ENCODE measurements at regions not wholly inside any gene's neighbourhood (a gene's known extent, or its start where the extent isn't known, plus 50 kb on each side); places are given as distances from the start of the nearest gene placed in this dataset.

GRCh38 chr1:79648126-79648525 is 641.6 kb upstream of the ADGRL4 start:
- TF ChIP-seq EZH2 (optimal IDR thresholded peaks at IDR 0.05; ENCODE audit: low read depth, low read length) (no peak), EZH2phosphoT487 (IDR thresholded peaks at IDR 0.05; ENCODE audit: low read length) (no peak)
- TF ChIP-seq, protein P1, sequence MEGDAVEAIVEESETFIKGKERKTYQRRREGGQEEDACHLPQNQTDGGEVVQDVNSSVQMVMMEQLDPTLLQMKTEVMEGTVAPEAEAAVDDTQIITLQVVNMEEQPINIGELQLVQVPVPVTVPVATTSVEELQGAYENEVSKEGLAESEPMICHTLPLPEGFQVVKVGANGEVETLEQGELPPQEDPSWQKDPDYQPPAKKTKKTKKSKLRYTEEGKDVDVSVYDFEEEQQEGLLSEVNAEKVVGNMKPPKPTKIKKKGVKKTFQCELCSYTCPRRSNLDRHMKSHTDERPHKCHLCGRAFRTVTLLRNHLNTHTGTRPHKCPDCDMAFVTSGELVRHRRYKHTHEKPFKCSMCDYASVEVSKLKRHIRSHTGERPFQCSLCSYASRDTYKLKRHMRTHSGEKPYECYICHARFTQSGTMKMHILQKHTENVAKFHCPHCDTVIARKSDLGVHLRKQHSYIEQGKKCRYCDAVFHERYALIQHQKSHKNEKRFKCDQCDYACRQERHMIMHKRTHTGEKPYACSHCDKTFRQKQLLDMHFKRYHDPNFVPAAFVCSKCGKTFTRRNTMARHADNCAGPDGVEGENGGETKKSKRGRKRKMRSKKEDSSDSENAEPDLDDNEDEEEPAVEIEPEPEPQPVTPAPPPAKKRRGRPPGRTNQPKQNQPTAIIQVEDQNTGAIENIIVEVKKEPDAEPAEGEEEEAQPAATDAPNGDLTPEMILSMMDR (IDR thresholded peaks at IDR 0.05; ENCODE audit: low read length), result no peak

Data from MM.1S (cell line).